GM20000 (cell line): ENCODE measurements at regions not wholly inside any gene's neighbourhood (a gene's known extent, or its start where the extent isn't known, plus 50 kb on each side); places are given as distances from the start of the nearest gene placed in this dataset.
"Not testable (repeated sequence)": the region's sequence is repeated elsewhere in the genome, so short reads cannot be mapped to it uniquely, and the experiment has no call there.

ENCODE experiments used
- DNase-seq: peaks from one replicate; pipeline ENCODE4 v3.0.0; 2012; ENCODE audit warnings: low spot score
- TF ChIP-seq, protein P1 (sequence below): IDR thresholded peaks from 2 replicates; pipeline ENCODE4 v1.5.1; 2012; ENCODE audit warnings: mild to moderate bottlenecking, control low read depth; ENCODE audit errors: extremely low read depth, missing control alignments

DNA sequence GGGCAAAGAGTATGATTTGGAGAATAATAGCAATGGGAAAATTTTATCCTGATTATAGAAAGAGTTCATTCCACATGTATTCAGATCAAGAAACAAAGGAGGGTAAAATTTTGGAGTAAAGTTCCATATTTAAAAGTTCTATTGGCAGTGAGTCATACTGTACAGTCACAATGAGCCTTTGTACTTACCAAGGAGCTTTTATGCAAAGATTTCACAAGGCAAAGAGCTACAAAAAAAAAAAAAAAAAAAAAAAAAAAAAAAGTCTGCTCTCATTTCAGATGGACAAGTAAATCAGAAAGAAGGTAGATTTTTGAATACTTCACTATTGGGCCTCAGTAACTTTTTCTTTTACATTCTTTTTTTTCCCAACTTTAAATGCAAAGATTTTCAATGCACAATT, 1802.2 kb upstream of the PIK3C3 start:
- DNase-seq: no peak
- TF ChIP-seq, protein P1, sequence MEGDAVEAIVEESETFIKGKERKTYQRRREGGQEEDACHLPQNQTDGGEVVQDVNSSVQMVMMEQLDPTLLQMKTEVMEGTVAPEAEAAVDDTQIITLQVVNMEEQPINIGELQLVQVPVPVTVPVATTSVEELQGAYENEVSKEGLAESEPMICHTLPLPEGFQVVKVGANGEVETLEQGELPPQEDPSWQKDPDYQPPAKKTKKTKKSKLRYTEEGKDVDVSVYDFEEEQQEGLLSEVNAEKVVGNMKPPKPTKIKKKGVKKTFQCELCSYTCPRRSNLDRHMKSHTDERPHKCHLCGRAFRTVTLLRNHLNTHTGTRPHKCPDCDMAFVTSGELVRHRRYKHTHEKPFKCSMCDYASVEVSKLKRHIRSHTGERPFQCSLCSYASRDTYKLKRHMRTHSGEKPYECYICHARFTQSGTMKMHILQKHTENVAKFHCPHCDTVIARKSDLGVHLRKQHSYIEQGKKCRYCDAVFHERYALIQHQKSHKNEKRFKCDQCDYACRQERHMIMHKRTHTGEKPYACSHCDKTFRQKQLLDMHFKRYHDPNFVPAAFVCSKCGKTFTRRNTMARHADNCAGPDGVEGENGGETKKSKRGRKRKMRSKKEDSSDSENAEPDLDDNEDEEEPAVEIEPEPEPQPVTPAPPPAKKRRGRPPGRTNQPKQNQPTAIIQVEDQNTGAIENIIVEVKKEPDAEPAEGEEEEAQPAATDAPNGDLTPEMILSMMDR: no peak

DNA sequence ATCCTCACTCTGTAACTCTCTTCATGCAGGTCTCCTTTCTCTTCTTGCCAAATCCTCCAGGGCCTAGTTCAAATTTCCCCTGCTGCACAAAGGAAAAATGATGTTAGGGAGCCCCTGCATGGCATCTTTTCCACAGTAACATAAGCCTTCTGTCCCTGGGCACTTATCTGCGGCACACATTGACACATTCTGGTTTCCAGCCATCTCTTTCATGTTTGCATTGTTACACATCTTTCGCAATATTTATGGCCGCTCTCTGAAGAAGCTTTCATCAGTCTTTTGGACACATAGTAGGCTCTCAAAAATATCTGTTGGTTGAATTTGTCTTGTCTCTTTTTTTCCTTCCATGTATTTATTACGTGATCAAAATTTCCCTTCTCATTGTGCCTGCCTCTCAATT, 1806.1 kb upstream of the PIK3C3 start:
- TF ChIP-seq, protein P1: no peak
- DNase-seq: no peak

DNA sequence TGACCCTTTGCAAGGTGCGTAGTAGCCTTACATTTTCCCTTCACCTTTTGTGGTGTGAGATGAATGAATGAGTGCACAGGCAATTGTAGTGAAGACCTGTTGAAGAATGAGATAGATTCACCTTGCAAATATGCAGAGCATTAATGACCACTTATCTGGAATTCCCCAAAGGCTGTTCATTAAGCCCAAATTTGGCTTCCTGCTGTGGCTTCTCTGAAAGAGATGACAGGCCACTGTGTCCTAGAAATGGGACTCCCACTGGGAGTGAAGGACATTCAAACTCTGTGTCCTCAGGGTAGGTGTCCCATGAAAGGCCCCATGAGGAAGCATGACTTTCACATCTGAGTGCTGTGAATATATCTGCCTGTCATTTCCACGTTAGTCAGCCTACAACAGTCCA, 1821.8 kb upstream of the PIK3C3 start:
- DNase-seq: no peak
- TF ChIP-seq, protein P1: no peak

DNA sequence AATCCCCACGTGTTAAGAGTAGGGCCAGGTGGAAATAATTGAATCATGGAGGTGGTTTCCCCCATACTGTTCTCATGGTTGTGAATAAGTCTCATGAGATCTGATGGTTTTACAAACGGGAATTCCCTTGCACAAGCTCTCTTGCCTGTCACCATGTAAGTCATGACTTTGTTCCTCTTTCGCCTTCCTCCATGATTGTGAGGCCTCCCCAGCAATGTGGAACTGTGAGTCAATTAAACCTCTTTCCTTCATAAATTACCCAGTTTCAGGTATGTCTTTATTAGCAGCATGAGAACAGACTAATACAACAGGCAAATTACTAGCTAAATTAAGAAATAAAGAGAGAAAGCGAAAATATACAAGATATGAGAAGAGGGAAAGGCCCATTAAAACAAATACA, 1822.6 kb upstream of the PIK3C3 start:
- DNase-seq: not testable (repeated sequence)

DNA sequence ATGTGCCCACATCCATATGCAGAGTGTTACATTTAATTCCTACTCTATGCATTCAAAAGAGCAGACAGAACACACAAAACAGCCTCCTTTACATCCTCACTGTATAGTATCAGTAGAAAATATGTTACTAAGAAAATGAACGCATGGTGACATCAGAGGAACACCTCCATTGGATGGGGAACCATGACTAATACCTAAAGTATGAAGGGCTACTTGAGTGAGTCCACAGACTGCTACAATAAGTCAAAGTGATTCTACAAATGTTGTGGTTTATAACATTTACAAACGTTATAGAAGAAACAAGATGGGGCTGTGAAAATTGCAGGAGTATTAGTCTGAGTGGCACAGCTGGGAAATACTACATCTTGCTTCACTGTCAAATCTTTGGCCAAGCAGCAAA, 1830.9 kb upstream of the PIK3C3 start:
- TF ChIP-seq, protein P1: no peak
- no peak for DNase-seq

DNA sequence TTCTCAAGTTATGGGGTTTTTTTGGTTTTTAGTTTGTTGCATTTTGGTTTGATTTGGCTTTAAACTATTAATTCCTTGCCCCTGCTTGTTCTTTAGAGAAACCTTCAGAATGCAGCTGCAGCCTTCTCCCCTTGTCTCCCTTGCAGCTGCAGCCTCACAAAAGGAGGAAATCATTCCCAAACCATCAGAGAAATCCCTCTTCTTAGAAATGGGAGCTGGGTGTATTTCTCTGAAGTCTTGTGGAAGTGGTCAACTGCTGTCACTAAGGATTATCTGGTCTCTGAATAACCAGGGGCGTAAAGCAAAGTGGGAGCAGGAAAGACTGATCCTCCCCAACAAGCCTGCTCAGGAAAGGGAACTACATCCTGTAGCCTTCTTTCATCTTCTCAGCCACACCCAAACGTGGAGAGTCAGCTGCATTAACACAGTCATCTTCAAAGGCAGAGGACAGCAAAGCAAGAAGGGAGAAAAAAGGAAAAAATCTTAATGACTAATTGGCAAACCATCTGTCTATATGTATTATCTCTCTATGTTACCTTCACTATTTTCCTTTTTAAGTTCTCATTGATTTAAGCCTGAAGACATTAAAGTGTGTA, 1834.1 kb upstream of the PIK3C3 start:
- no peak for DNase-seq
- TF ChIP-seq, protein P1: no peak

DNA sequence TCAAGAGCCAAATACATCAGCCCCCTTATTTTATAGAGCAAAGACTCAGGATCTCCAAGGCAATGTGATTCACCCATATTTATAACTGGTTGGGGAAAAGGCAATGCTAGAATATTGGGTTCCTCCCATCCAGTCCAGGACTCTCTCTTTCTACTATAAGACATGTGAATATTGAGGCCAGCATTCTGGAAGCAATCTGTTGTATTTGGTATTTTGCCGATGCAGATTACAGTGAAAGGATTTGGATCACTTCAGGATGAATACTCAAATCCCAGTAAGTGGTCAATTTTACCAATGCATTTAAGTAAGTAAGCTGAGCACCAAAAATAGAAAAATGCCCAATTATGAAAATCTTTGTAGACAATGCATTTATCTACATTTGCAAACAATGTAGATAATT, 1834.7 kb upstream of the PIK3C3 start:
- TF ChIP-seq, protein P1: no peak
- no peak for DNase-seq

DNA sequence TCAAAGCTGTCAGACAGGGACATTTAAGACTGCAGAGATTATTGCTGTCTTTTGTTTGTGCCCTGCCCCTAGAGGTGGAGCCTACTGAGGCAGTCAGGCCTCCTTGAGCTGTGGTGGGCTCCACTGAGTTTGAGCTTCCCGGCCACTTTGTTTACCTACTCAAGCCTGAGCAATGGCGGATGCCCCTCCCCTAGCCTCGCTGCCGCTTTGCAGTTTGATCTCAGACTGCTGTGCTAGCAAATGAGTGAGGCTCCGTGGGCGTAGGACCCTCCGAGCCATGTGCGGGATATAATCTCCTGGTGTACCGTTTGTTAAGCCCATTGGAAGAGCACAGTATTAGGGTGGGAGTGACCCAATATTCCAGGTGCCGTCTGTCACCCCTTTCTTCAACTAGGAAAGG, 1835.5 kb upstream of the PIK3C3 start:
- DNase-seq: not testable (repeated sequence)
